ENCODE measurements at regions not wholly inside any gene's neighbourhood (a gene's known extent, or its start where the extent isn't known, plus 50 kb on each side); places are given as distances from the start of the nearest gene placed in this dataset.
"Not testable (repeated sequence)": the region's sequence is repeated elsewhere in the genome, so short reads cannot be mapped to it uniquely, and the experiment has no call there.

- DNase-seq: no peak
These were observed 370.0 kb upstream of the AUTS2 start for GRCh38 chr7:69228212-69228811.

DNA sequence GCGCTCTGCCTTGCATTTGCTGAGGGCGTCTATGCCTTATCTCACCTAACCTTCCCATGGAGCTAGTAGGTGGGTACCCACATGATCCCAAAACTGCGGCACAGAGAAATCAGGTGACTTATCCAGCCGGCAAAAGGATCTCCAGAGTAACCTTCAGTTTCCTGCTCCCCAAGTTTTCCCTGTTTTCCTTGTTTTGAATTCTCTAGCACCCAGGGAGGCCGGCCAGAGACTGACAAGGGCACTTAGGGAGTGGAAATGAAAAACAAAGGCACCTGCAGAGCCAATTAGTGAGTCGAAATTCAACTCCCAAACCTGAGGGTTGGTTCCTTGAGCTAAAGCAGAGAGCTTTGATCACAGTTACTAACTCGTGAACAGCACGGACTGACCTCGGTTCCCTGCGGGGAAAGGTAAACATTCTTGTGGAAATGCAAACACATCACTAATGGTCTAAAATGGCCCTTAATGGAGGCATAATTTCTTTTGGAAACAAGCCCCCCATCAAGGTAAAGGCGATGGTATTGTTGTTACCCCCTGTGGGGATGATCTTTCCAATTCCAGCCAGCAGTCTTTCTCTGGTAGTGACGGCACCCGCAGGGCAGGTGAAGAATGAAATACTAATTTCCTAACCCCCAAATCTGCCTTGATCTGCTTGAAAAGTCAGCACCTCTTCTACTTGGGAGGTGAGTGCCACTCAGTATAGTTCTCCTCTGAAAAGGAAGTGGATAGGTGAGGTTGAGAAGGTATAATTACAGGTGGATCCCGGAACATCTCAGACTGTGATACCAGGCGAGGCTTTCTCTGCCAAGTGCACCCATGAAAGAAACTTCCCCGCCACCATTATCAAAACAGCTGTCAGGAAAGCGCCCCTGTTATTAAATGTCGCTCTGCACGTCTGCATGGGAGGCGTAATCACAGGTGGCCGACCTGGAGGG lies 365.6 kb upstream of the AUTS2 start:
- DNase-seq: no peak

DNA sequence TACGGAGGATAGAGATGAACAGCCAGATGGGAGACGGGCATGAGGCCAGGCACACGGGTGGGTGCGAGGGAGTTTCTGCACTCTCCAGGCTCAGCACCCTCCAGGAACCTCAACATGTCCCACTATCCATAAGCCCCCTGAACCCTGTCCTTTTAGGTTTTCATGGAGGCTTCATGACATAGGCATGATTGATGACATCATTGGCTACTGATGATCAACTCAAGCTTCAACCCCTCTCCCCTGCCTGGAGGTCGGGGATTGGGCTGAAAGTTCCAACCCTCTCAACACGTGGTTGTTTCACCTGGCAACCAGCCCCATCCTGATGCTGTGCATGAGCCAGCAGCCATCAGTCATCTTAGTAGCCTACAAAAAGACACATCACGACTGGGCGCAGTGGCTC lies 360.7 kb upstream of the AUTS2 start:
- DNase-seq: no peak

DNA sequence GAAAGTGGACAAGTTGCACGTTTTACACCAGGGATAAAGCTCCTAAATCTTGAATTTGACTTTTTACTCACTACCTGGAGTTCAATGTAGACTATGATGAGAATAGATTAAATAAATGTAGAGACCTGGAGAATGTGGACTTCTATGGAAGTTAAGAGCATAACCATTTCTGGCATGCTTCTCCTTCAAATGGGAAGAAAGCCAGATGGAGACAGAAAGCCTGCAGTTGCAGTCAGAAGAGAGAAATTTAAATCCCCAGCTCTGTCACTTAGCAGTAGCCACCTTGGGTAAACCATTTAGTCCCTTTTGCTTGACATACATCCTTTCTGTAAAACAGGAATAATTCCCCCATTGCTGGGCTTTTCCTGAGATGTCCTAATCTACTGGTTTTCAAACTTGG lies 355.3 kb upstream of the AUTS2 start:
- DNase-seq: no peak

GRCh38 chr7:69244701-69245100 lies 353.6 kb upstream of the AUTS2 start:
- DNase-seq: no peak

DNA sequence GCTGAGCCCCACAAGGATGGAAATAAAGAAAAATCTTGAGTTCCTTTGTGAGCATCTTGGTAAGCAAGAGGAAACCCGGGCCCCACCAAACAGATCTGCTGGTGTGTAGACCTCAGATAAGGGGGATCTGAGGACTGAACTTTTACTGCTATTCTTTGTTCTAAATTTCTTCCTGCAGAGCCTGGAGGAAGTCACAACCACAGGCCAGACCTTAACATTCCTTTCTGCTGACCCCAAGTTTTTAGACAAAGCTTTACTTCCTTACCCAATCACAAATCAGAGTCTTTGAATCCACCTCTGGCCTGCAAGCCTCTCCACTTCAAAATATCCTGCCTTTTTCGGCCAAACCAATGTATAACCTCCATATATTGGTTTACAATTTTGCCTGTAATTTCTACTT lies 352.6 kb upstream of the AUTS2 start:
- DNase-seq: no peak

DNA sequence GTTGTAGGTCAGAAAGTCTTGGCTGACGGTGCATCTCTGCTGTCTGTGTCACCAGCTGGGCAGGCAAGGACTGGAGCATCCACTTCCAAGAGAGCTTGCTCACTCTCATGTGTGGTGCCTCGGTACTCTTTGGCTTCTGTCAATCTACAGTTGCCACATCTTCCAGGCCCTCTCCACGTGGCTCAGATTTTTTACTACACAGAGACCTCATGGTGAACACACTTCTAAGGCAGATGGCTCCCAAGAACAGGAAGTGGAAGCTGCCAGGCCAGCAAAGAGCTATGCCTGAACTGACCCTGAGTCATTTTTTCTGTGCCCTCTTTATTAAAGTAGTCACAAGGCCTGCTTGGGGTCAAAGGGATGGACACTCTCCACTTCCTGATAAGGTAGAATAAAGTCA lies 351.5 kb upstream of the AUTS2 start:
- DNase-seq: no peak

- DNase-seq: not testable (repeated sequence)
These were observed 349.9 kb upstream of the AUTS2 start for GRCh38 chr7:69248382-69248828.

- DNase-seq: no peak
These were observed 347.3 kb upstream of the AUTS2 start for GRCh38 chr7:69250958-69251357.

DNA sequence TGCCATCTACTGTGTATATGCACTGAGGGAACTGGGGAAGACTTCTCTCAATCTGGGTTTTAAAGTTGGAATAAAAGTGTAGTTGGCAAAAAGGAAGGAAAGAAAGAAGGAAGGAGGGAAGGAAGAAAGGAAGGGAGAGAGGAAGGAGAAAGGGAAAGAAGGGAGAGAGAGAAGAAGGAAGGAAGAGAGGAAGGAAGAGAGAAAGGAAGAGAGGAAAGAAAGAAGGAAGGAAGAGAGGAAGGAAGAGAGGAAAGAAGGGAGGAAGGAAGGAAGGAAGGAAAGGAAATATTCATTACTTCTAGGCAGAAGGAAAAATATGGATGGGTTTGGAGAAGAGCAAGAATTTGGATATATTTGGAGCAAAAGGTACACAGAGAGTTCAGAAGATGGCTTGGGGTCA lies 343.6 kb upstream of the AUTS2 start:
- no peak for DNase-seq

- no peak for DNase-seq
These were observed 341.6 kb upstream of the AUTS2 start for GRCh38 chr7:69256634-69257081.

DNA sequence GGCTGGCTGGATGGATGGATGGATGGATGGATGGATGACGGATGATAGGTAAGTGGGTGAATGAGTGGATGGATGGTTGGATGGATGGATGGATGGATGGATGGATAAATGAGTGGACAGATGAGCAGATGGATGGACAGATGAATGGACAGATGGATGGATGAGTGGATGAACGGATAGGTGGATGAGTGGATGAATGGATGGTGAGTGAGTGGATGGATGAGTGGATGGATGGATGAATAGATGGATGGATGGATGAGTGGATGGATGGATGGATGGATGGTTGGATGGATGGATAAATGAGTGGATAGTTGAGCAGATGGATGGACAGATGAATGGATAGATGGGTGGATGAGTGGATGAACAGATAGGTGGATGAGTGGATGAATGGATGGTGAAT lies 340.7 kb upstream of the AUTS2 start:
- no peak for DNase-seq

DNA sequence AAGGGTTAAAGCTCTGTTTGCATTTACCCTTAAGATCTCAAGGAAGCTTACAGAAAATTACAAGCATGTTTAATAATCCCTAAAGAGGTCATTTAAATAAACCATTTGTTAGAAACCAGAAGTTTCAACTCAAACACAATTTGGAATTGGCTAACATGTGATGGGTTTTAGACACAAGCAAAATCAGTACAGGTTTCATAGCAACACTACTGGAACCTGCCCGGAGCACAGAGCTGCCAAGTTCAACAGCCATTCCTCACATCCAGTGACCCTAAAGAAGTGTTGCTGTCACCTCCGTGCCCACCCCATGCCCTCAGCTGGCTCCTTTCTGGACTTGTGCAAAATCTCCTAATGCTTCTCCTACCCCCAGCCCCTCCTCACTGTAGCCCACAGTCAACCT lies 338.8 kb upstream of the AUTS2 start:
- no peak for DNase-seq

DNA sequence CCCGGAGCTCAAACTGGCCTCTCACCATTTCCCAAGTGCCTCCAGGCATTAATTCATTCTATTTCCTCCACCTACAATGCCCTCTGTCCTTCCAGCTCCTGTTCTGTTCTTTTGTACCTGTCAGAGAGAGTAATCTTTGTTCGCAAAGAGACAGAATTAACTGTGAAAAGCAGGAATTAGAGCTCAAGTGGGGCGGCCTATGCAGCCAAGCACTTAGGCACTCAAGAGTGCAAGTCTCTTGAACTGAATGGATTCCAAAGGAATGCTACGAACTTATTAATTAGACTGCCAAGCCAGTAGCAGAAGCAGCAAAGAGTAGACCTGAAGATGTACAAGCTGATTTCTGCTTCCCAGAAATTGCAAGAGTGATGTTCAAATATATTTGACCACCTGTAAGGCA lies 338.3 kb upstream of the AUTS2 start:
- DNase-seq: no peak

DNA sequence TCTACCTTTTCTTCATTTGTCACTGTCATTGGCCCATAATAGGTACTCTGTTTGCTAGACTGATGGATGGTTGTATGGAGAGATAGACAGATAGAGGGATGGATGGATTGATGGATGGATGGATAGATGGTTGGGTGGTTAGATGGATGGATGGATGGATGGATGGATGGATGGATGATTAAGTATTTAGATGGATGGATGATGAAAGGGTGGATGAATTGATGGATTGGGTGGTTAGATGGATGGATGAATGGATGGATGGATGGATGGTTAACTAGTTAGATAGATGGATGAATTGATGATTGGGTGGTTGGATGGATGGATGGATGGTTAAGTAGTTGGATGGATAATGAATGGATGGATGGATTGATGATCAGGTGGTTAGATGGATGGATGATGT lies 334.7 kb upstream of the AUTS2 start:
- no peak for DNase-seq

GRCh38 chr7:69269806-69270205 lies 328.5 kb upstream of the AUTS2 start:
- no peak for DNase-seq

- no peak for DNase-seq
These were observed 326.2 kb upstream of the AUTS2 start for GRCh38 chr7:69272101-69272500.

DNA sequence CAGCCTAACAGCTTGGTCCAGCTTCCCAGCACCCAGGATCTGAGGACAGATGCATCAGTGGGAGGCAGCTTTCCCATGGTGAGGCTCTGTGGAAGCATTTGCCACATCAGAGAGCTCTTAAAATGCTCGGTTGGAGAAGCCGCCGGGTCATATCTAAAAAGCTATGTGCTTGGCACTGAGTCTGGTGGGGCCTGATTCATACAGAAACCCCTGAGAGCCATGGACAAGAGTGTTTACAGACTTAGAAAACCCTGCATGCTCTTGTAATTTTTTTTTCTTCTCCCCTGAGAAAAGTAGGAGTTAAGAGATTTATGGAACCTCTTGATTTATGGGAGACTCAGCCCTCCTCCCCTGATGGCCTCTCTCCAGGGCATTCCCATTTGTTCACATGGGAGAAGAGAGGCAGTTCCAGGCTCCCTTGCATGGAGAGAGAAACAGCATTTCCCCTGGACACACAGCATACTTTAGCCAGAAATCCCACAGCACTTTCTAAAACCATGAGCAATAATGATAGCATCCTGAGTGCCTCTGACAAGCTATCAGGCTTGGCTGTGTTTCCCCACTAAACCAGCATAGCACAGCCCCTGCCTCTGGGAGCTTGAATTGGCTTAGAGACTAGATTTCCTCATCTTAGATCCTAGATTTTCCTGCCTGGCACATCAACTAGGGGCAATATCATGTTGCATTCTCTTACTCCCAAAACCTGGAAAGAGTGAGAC lies 322.1 kb upstream of the AUTS2 start:
- DNase-seq: no peak

GRCh38 chr7:69277366-69277765 lies 320.9 kb upstream of the AUTS2 start:
- no peak for DNase-seq

DNA sequence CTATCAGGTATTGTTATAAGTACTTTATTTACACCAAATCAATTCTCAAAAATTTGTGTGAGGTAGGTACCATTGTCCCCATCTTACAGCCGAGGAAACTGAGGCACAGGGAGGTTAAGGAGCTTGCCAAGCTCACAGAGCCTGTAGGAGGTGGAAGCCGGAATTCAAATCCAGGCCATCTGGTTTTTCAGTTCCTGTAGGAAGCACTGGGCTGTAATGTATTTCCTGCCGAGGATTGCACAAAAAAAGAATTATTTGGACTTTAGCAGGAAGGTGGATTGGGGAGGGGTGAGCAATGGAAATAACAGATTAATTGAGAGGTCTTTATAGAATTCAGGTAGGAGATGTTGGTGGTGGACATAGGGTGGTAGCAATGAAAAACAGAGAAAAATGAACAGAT lies 315.3 kb upstream of the AUTS2 start:
- DNase-seq: no peak

DNA sequence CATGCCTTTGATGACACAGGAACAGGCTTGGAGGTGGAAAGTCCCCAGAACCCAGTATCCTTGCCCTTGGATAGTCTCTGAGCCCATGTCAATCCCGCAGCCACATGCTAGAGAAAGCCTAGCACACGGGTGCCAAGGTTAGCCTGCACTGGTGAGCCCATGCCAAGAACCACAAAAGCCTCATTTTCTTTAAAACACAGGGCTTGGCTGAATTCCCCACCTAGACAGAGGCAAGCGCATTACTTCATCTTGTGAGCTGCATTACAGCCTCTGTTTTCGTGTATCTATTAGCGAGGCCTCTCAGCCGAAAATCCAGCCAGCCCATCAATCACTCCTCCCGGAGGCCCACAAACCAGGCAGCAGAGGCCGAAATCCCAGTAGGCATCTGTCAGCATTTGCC lies 314.9 kb upstream of the AUTS2 start:
- no peak for DNase-seq

DNA sequence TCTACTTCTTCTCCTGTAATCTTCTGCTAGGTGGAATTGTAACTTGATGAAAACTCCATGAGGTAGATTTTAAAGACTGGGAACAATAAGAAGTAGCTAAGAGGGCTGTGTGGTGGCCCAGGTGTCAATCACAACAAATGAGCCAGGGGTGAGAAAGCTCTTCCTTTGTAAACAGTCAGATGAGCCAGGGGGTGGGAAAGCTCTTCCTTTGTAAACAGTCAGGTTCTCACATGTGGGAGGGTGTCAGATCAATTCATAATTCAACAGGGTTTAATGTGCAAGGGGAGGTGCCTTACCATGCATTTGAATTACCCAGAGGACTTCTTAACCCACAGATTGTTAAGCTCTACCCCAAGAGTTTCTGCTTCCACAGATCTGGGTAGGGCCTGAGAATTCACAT lies 312.4 kb upstream of the AUTS2 start:
- DNase-seq: no peak

DNA sequence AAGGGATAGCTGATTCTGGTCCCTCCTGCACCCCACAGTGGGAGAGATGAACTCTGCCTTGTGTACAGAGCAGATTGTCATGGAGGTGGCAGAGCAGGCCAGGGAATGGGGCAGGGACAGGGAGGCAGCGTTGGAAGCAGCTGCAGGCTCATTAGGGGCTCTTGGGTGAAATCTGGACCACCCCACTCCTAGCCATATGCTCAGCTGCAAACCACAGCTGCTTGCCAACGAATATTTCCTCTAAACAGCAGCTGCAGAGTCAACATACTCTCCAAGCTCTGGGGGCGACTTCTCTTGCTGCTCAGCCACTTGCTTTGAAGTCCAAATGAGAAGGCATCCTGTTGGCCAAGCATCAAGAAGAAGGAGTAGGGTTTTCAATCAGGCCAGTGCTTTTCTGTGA lies 302.3 kb upstream of the AUTS2 start:
- no peak for DNase-seq

DNA sequence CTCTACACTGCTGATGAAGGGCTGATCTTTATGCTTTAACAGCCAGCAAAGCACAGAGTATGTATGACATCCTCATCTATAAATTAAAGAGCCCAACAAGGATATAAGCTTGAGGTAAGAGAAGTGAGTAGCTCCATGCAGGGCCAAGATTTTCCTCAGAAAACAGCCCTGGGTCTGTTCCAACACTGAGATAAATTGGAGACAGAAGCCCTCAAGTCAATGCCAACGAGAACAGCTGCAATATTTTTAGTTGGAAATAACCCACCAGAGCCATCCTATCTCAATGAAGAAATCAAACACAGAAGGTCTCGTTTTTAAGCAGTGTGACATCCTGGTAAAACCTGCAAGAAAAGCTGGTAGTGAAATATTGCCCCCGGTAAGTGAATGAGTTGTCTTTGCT lies 297.0 kb upstream of the AUTS2 start:
- no peak for DNase-seq

All from AML-193 (cell line).